Stimulated activated naive CD8-positive, alpha-beta T cell treated with anti-CD3 and anti-CD28 coated beads, Interleukin-15, Interleukin-2, amounts not matched to agents 100 ng/mL and 50 ng/mL, for 24 hours (primary cell): ENCODE measurements at regions not wholly inside any gene's neighbourhood (a gene's known extent, or its start where the extent isn't known, plus 50 kb on each side); places are given as distances from the start of the nearest gene placed in this dataset.
"Not testable (repeated sequence)": the region's sequence is repeated elsewhere in the genome, so short reads cannot be mapped to it uniquely, and the experiment has no call there.

Experiments
- H3K27ac Mint-ChIP-seq: one replicate; pipeline ENCODE4 v1.8.0; 2021; ENCODE audit warnings: mild to moderate bottlenecking, mixed read lengths
- H3K27me3 Mint-ChIP-seq: one replicate; pipeline ENCODE4 v1.8.0; 2021; ENCODE audit warnings: mixed read lengths
- H3K36me3 Mint-ChIP-seq: one replicate; pipeline ENCODE4 v1.8.0; 2021; ENCODE audit warnings: low read depth, mixed read lengths
- H3K4me1 Mint-ChIP-seq: one replicate; pipeline ENCODE4 v1.8.0; 2021; ENCODE audit warnings: low read depth, mixed read lengths
- H3K4me3 Mint-ChIP-seq: one replicate; pipeline ENCODE4 v1.8.0; 2021; ENCODE audit warnings: mild to moderate bottlenecking, mixed read lengths
- H3K9me3 Mint-ChIP-seq: one replicate; pipeline ENCODE4 v1.8.0; 2021; ENCODE audit warnings: mixed read lengths

GRCh38 chr5:97234380-97234779 is 51.3 kb upstream of the RIOK2 start:
- not testable (repeated sequence) for H3K4me3 Mint-ChIP-seq, H3K9me3 Mint-ChIP-seq, H3K36me3 Mint-ChIP-seq, H3K27ac Mint-ChIP-seq, H3K4me1 Mint-ChIP-seq, H3K27me3 Mint-ChIP-seq

GRCh38 chr5:97242341-97242740 is 59.3 kb upstream of the RIOK2 start:
- Mint-ChIP-seq H3K27ac (no peak overlapping the region), H3K27me3 (no peaks in the 10 kb centered on the region), H3K9me3 (peaks cover 5% of the 10 kb centered on the region), H3K4me1 (no peaks in the 10 kb centered on the region), H3K4me3 (no peak overlapping the region), H3K36me3 (no peaks in the 10 kb centered on the region)

GRCh38 chr5:97243353-97243752 is 60.3 kb upstream of the RIOK2 start:
- Mint-ChIP-seq H3K36me3 (no peaks in the 10 kb centered on the region), H3K27me3 (peaks cover 5% of the 10 kb centered on the region), H3K9me3 (peaks cover 5% of the 10 kb centered on the region), H3K4me1 (no peaks in the 10 kb centered on the region), H3K27ac (no peak overlapping the region), H3K4me3 (no peak overlapping the region)

GRCh38 chr5:97245386-97245785 is 62.3 kb upstream of the RIOK2 start:
- H3K9me3 Mint-ChIP-seq, result no peaks in the 10 kb centered on the region
- no peak overlapping the region for H3K4me3 Mint-ChIP-seq
- H3K36me3 Mint-ChIP-seq, result no peaks in the 10 kb centered on the region
- no peak overlapping the region for H3K27ac Mint-ChIP-seq
- H3K27me3 Mint-ChIP-seq, result peaks cover 5% of the 10 kb centered on the region
- no peaks in the 10 kb centered on the region for H3K4me1 Mint-ChIP-seq

GRCh38 chr5:97250113-97250512 is 67.1 kb upstream of the RIOK2 start:
- Mint-ChIP-seq H3K27me3 (peaks cover 5% of the 10 kb centered on the region), H3K9me3 (peaks cover 1% of the 10 kb centered on the region), H3K36me3 (no peaks in the 10 kb centered on the region), H3K27ac (no peak overlapping the region), H3K4me1 (no peaks in the 10 kb centered on the region), H3K4me3 (no peak overlapping the region)

- Mint-ChIP-seq H3K4me3 (no peak overlapping the region), H3K36me3 (no peaks in the 10 kb centered on the region), H3K27ac (no peak overlapping the region)
Measured at GRCh38 chr5:97266076-97266475, 83.0 kb upstream of the RIOK2 start.

GRCh38 chr5:97266576-97266975 is 83.5 kb upstream of the RIOK2 start:
- H3K27ac Mint-ChIP-seq, result no peak overlapping the region
- no peaks in the 10 kb centered on the region for H3K36me3 Mint-ChIP-seq
- no peak overlapping the region for H3K4me3 Mint-ChIP-seq
- H3K9me3 Mint-ChIP-seq, result peaks cover 6% of the 10 kb centered on the region
- H3K27me3 Mint-ChIP-seq, result no peaks in the 10 kb centered on the region
- no peaks in the 10 kb centered on the region for H3K4me1 Mint-ChIP-seq

More at GRCh38 chr5:97266076-97266475, 83.0 kb upstream of the RIOK2 start:
- peaks cover 9% of the 10 kb centered on the region for H3K9me3 Mint-ChIP-seq
- no peaks in the 10 kb centered on the region for H3K27me3 Mint-ChIP-seq
- H3K4me1 Mint-ChIP-seq, result no peaks in the 10 kb centered on the region

- H3K27me3 Mint-ChIP-seq, result no peaks in the 10 kb centered on the region
- H3K36me3 Mint-ChIP-seq, result no peaks in the 10 kb centered on the region
- H3K9me3 Mint-ChIP-seq, result peaks cover 5% of the 10 kb centered on the region
- H3K27ac Mint-ChIP-seq, result no peak overlapping the region
- H3K4me1 Mint-ChIP-seq, result no peaks in the 10 kb centered on the region
- H3K4me3 Mint-ChIP-seq, result no peak overlapping the region
Measured at GRCh38 chr5:97267767-97268166, 84.7 kb upstream of the RIOK2 start.

GRCh38 chr5:97276474-97277120 is 93.5 kb upstream of the RIOK2 start:
- H3K27ac Mint-ChIP-seq, result no peak overlapping the region
- no peaks in the 10 kb centered on the region for H3K27me3 Mint-ChIP-seq
- peaks cover 6% of the 10 kb centered on the region for H3K36me3 Mint-ChIP-seq
- H3K9me3 Mint-ChIP-seq, result peaks cover 21% of the 10 kb centered on the region
- no peak overlapping the region for H3K4me3 Mint-ChIP-seq
- H3K4me1 Mint-ChIP-seq, result no peaks in the 10 kb centered on the region

- Mint-ChIP-seq H3K4me1 (no peaks in the 10 kb centered on the region), H3K27ac (no peak overlapping the region), H3K27me3 (peaks cover 4% of the 10 kb centered on the region), H3K4me3 (no peak overlapping the region), H3K9me3 (peaks cover 33% of the 10 kb centered on the region), H3K36me3 (peaks cover 3% of the 10 kb centered on the region)
Measured at GRCh38 chr5:97281257-97281656, 98.2 kb upstream of the RIOK2 start.

GRCh38 chr5:97297063-97297703 is 114.1 kb upstream of the RIOK2 start:
- Mint-ChIP-seq H3K27me3 (no peaks in the 10 kb centered on the region), H3K27ac (no peak overlapping the region), H3K4me1 (no peaks in the 10 kb centered on the region), H3K4me3 (no peak overlapping the region), H3K9me3 (peaks cover 7% of the 10 kb centered on the region), H3K36me3 (no peaks in the 10 kb centered on the region)

- Mint-ChIP-seq H3K36me3 (no peaks in the 10 kb centered on the region), H3K27me3 (no peaks in the 10 kb centered on the region), H3K9me3 (peaks cover 7% of the 10 kb centered on the region), H3K4me1 (no peaks in the 10 kb centered on the region), H3K4me3 (no peak overlapping the region), H3K27ac (no peak overlapping the region)
Measured at GRCh38 chr5:97297704-97298091, 114.7 kb upstream of the RIOK2 start.

GRCh38 chr5:97301181-97301580 is 118.1 kb upstream of the RIOK2 start:
- H3K27me3 Mint-ChIP-seq, H3K4me1 Mint-ChIP-seq, H3K27ac Mint-ChIP-seq, H3K36me3 Mint-ChIP-seq, H3K4me3 Mint-ChIP-seq: not testable (repeated sequence)
- H3K9me3 Mint-ChIP-seq, result peaks cover 12% of the 10 kb centered on the region

GRCh38 chr5:97338729-97339128 is 155.7 kb upstream of the RIOK2 start:
- no peaks in the 10 kb centered on the region for H3K36me3 Mint-ChIP-seq
- H3K9me3 Mint-ChIP-seq, result peaks cover 36% of the 10 kb centered on the region
- no peak overlapping the region for H3K4me3 Mint-ChIP-seq
- no peaks in the 10 kb centered on the region for H3K27me3 Mint-ChIP-seq
- H3K27ac Mint-ChIP-seq, result no peak overlapping the region
- no peaks in the 10 kb centered on the region for H3K4me1 Mint-ChIP-seq

- H3K36me3 Mint-ChIP-seq, result no peaks in the 10 kb centered on the region
- H3K27me3 Mint-ChIP-seq, result no peaks in the 10 kb centered on the region
- peaks cover 42% of the 10 kb centered on the region for H3K9me3 Mint-ChIP-seq
Measured at GRCh38 chr5:97355775-97356174, 172.7 kb upstream of the RIOK2 start.

GRCh38 chr5:97363577-97363976 is 180.5 kb upstream of the RIOK2 start:
- no peaks in the 10 kb centered on the region for H3K9me3 Mint-ChIP-seq
- H3K4me1 Mint-ChIP-seq, result no peaks in the 10 kb centered on the region
- H3K27me3 Mint-ChIP-seq, result no peaks in the 10 kb centered on the region
- H3K4me3 Mint-ChIP-seq, result no peak overlapping the region
- H3K27ac Mint-ChIP-seq, result no peak overlapping the region
- H3K36me3 Mint-ChIP-seq, result no peaks in the 10 kb centered on the region

More at GRCh38 chr5:97355775-97356174, 172.7 kb upstream of the RIOK2 start:
- Mint-ChIP-seq H3K27ac (no peak overlapping the region), H3K4me3 (no peak overlapping the region), H3K4me1 (no peaks in the 10 kb centered on the region)
